H9 (cell line): ENCODE measurements at regions not wholly inside any gene's neighbourhood (a gene's known extent, or its start where the extent isn't known, plus 50 kb on each side); places are given as distances from the start of the nearest gene placed in this dataset.

ENCODE experiments used
- DNase-seq: peaks from one replicate; pipeline ENCODE4 v3.0.0-alpha.2; 2017
- H2AFZ ChIP-seq: one replicate; pipeline ENCODE4 v1.6.1; 2013; ENCODE audit warnings: mild to moderate bottlenecking, low read length, control low read depth, moderate library complexity
- H2AK5ac ChIP-seq: 2 replicates; pipeline ENCODE4 v1.6.1; 2013; ENCODE audit warnings: low read length, control low read depth, mixed read lengths; ENCODE audit not compliant: insufficient read length
- H2BK120ac ChIP-seq: one replicate; pipeline ENCODE4 v1.6.1; 2013; ENCODE audit warnings: low read depth, mild to moderate bottlenecking, low read length, control low read depth, inconsistent platforms; ENCODE audit not compliant: poor library complexity, severe bottlenecking
- H2BK12ac ChIP-seq: 2 replicates; pipeline ENCODE4 v1.6.1; 2013; ENCODE audit warnings: low read length, control low read depth, mixed read lengths, low read depth; ENCODE audit not compliant: insufficient read length
- H2BK15ac ChIP-seq: 2 replicates; pipeline ENCODE4 v1.6.1; 2013; ENCODE audit warnings: low read depth, low read length, control low read depth
- H2BK20ac ChIP-seq: one replicate; pipeline ENCODE4 v1.6.1; 2013; ENCODE audit warnings: low read depth, mild to moderate bottlenecking, low read length, control low read depth, inconsistent platforms; ENCODE audit not compliant: poor library complexity, severe bottlenecking
- H2BK5ac ChIP-seq: 2 replicates; pipeline ENCODE4 v1.6.1; 2013; ENCODE audit warnings: low read length, control low read depth, mixed read lengths; ENCODE audit not compliant: insufficient read length
- H3K14ac ChIP-seq: 2 replicates; pipeline ENCODE4 v1.6.1; 2013; ENCODE audit warnings: low read length, control low read depth; ENCODE audit not compliant: insufficient read depth
- H3K18ac ChIP-seq: 2 replicates; pipeline ENCODE4 v1.6.1; 2013; ENCODE audit warnings: low read depth, mild to moderate bottlenecking, mixed read lengths, low read length, control low read depth; ENCODE audit not compliant: insufficient read length
- H3K23ac ChIP-seq: 2 replicates; pipeline ENCODE4 v1.6.1; 2013; ENCODE audit warnings: low read length, control low read depth, mixed read lengths, low read depth; ENCODE audit not compliant: insufficient read length
- H3K23me2 ChIP-seq: 2 replicates; pipeline ENCODE4 v1.6.1; 2013; ENCODE audit warnings: low read depth, mild to moderate bottlenecking, mixed read lengths, low read length, control low read depth; ENCODE audit not compliant: insufficient read length, poor library complexity, severe bottlenecking
- H3K27ac ChIP-seq: 2 replicates; pipeline ENCODE4 v1.5.1; 2013; ENCODE audit warnings: low read length, control low read depth, mixed read lengths, low read depth; ENCODE audit not compliant: insufficient read length
- H3K27me3 ChIP-seq: 2 replicates; pipeline ENCODE4 v1.6.1; 2013; ENCODE audit warnings: low read length, control low read depth, inconsistent platforms; ENCODE audit not compliant: insufficient read depth
- H3K4ac ChIP-seq: 2 replicates; pipeline ENCODE4 v1.6.1; 2013; ENCODE audit warnings: low read depth, mild to moderate bottlenecking, control low read depth, inconsistent platforms, low read length, moderate library complexity
- H3K4me1 ChIP-seq: 2 replicates; pipeline ENCODE4 v1.6.1; 2013; ENCODE audit warnings: low read length, control low read depth, inconsistent platforms; ENCODE audit not compliant: insufficient read depth
- H3K4me2 ChIP-seq: 2 replicates; pipeline ENCODE4 v1.6.1; 2013; ENCODE audit warnings: low read length, control low read depth, mixed read lengths; ENCODE audit not compliant: insufficient read length, insufficient read depth
- H3K56ac ChIP-seq: 2 replicates; pipeline ENCODE4 v1.6.1; 2013; ENCODE audit warnings: low read depth, mild to moderate bottlenecking, mixed read lengths, low read length, control low read depth; ENCODE audit not compliant: insufficient read length
- H3K79me1 ChIP-seq: 2 replicates; pipeline ENCODE4 v1.6.1; 2013; ENCODE audit warnings: low read depth, mild to moderate bottlenecking, moderate library complexity, low read length, control low read depth, inconsistent platforms; ENCODE audit not compliant: insufficient read depth, poor library complexity, severe bottlenecking
- H3K79me2 ChIP-seq: 2 replicates; pipeline ENCODE4 v1.6.1; 2013; ENCODE audit warnings: low read length, control low read depth, inconsistent platforms; ENCODE audit not compliant: insufficient read depth
- H3K9ac ChIP-seq: 2 replicates; pipeline ENCODE4 v1.6.1; 2013; ENCODE audit warnings: low read length, control low read depth, mixed read lengths; ENCODE audit not compliant: insufficient read length; ENCODE audit errors: extremely low read depth
- H3K9me3 ChIP-seq: one replicate; pipeline ENCODE4 v1.6.1; 2013; ENCODE audit warnings: low read depth, low read length, inconsistent platforms; ENCODE audit not compliant: control insufficient read depth
- H3T11ph ChIP-seq: one replicate; pipeline ENCODE4 v1.6.1; 2013; ENCODE audit warnings: mild to moderate bottlenecking, low read length, control low read depth, inconsistent platforms
- H4K20me1 ChIP-seq: one replicate; pipeline ENCODE4 v1.6.1; 2013; ENCODE audit not compliant: control insufficient read depth, insufficient read length, insufficient read depth
- H4K5ac ChIP-seq: 2 replicates; pipeline ENCODE4 v1.6.1; 2013; ENCODE audit warnings: low read depth, mild to moderate bottlenecking, mixed read lengths, low read length, control low read depth; ENCODE audit not compliant: insufficient read length
- H4K8ac ChIP-seq: replicated peaks from 2 replicates; pipeline ENCODE4 v1.6.1; 2013; ENCODE audit warnings: low read length, control low read depth, mixed read lengths, low read depth; ENCODE audit not compliant: insufficient read length
- H4K91ac ChIP-seq: 2 replicates; pipeline ENCODE4 v1.6.1; 2013; ENCODE audit warnings: low read depth, mild to moderate bottlenecking, moderate library complexity, mixed read lengths, low read length, control low read depth; ENCODE audit not compliant: insufficient read length
- H3K27ac Mint-ChIP-seq, 3 experiments: 2 replicates in 2 of 3; 3 replicates in 1 of 3; pipeline ENCODE4 v1.8.0; 2020 to 2021; ENCODE audit warnings: mixed read lengths in 3 of 3, mild to moderate bottlenecking in 1 of 3, moderate library complexity in 1 of 3
- H3K27me3 Mint-ChIP-seq: 2 replicates; pipeline ENCODE4 v1.8.0; 2021; ENCODE audit warnings: low read depth, mild to moderate bottlenecking, moderate library complexity, mixed read lengths
- H3K36me3 Mint-ChIP-seq, 3 experiments: 2 replicates in 2 of 3; 3 replicates in 1 of 3; pipeline ENCODE4 v1.8.0; 2020 to 2021; ENCODE audit warnings: low read depth in 3 of 3, mixed read lengths in 3 of 3; ENCODE audit not compliant: insufficient read depth in 1 of 3
- H3K4me1 Mint-ChIP-seq, 2 experiments: 2 replicates each; pipeline ENCODE4 v1.8.0; 2020; ENCODE audit warnings: mixed read lengths in 2 of 2
- H3K4me3 Mint-ChIP-seq, 2 experiments: 2 replicates in 1 of 2; 3 replicates in 1 of 2; pipeline ENCODE4 v1.8.0; 2020 to 2021; ENCODE audit warnings: mild to moderate bottlenecking in 2 of 2, mixed read lengths in 2 of 2, moderate library complexity in 1 of 2
- H3K9me3 Mint-ChIP-seq, 2 experiments: 2 replicates in 1 of 2; 3 replicates in 1 of 2; pipeline ENCODE4 v1.8.0; 2020; ENCODE audit warnings: mild to moderate bottlenecking in 2 of 2, mixed read lengths in 2 of 2, moderate library complexity in 1 of 2
- CTCF ChIP-seq: fragments of 200-600 bp; sonication (generic); conservative IDR thresholded peaks from 3 replicates; pipeline ENCODE4 v1.8.0; 2021; ENCODE audit warnings: antibody characterized with exemption, mild to moderate bottlenecking
- WGBS: extraction: QIAGEN DNeasy Blood & Tissue Kit; methylation state at CpG from one replicate; pipeline ENCODE4 v1.1.7; 2013; ENCODE audit warnings: missing lambda C conversion rate, low lambda C conversion rate, mixed read lengths; ENCODE audit not compliant: insufficient read length; ENCODE audit errors: extremely low coverage; 5-methylcytosine and 5-hydroxymethylcytosine counted together

- Histone ChIP-seq H2BK5ac (no peak overlapping the region), H2AK5ac (no peak overlapping the region), H4K20me1 (no peaks in the 10 kb centered on the region), H3K79me2 (no peaks in the 10 kb centered on the region), H4K5ac (no peak overlapping the region), H2BK20ac (no peak overlapping the region), H2BK120ac (no peak overlapping the region), H4K91ac (no peak overlapping the region), H2AFZ (no peak overlapping the region), H2BK15ac (no peak overlapping the region), H3K4ac (no peak overlapping the region), H2BK12ac (no peak overlapping the region), H3K56ac (no peak overlapping the region), H3K4me1 (no peaks in the 10 kb centered on the region), H3K14ac (no peak overlapping the region), H4K8ac (no peak overlapping the region), H3K9ac (no peak overlapping the region), H3K23ac (no peak overlapping the region), H3K79me1 (no peaks in the 10 kb centered on the region), H3K23me2 (no peaks in the 10 kb centered on the region), H3K18ac (no peak overlapping the region), H3K27me3 (no peaks in the 10 kb centered on the region), H3T11ph (no peak overlapping the region), H3K9me3 (no peaks in the 10 kb centered on the region), H3K27ac (no peak overlapping the region), H3K4me2 (no peak overlapping the region)
- DNase-seq, result no peak
- Mint-ChIP-seq H3K27me3 (no peaks in the 10 kb centered on the region), H3K4me1 (peaks cover 0 to 8% of the 10 kb centered on the region in 2 experiments; a peak in 2 of 4 replicates), H3K4me3 (no peak overlapping the region), H3K9me3 (peaks cover 2 to 14% of the 10 kb centered on the region in 2 experiments; a peak in 2 of 5 replicates), H3K27ac (no peak overlapping the region), H3K36me3 (peaks cover 0 to 1% (median 0%) of the 10 kb centered on the region in 3 experiments; a peak in 2 of 7 replicates)
- no CpG with 5 or more reads among the region's 1 CpG for WGBS
- no peak for TF ChIP-seq CTCF
These were observed 463.3 kb upstream of the FOXG1 start for GRCh38 chr14:28303248-28303647.
